Retinal pigment epithelial cell (primary cell): ENCODE measurements at regions not wholly inside any gene's neighbourhood (a gene's known extent, or its start where the extent isn't known, plus 50 kb on each side); places are given as distances from the start of the nearest gene placed in this dataset.

Experiments
- DNase-seq: peaks from one replicate; pipeline ENCODE4 v3.0.0-alpha.2; 2010; ENCODE audit warnings: low read depth
- H3K4me3 ChIP-seq: 2 replicates; pipeline ENCODE4 v1.5.1; 2011; ENCODE audit warnings: mild to moderate bottlenecking, low read length, control low read depth, moderate library complexity
- CTCF ChIP-seq: conservative IDR thresholded peaks from 2 replicates; pipeline ENCODE4 v1.5.1; 2011; ENCODE audit warnings: low read depth, low read length, control low read depth, inconsistent platforms

GRCh38 chr14:61891810-61892209, 129.6 kb downstream of the SNAPC1 start:
- TF ChIP-seq CTCF: no peak
- DNase-seq: no peak
- no peak overlapping the region for H3K4me3 ChIP-seq

- DNase-seq: no peak
- TF ChIP-seq CTCF: no peak
- no peak overlapping the region for H3K4me3 ChIP-seq
Measured at GRCh38 chr14:61893371-61893940, 131.2 kb downstream of the SNAPC1 start.

- no peak overlapping the region for H3K4me3 ChIP-seq
- peak; percentile 17 for DNase-seq
- peak; percentile 81 for TF ChIP-seq CTCF
Measured at GRCh38 chr14:61894452-61895077, 132.3 kb downstream of the SNAPC1 start.

- H3K4me3 ChIP-seq: no peak overlapping the region
- no peak for TF ChIP-seq CTCF
- no peak for DNase-seq
Measured at GRCh38 chr14:61897300-61897699, 135.1 kb downstream of the SNAPC1 start.

- no peak overlapping the region for H3K4me3 ChIP-seq
- DNase-seq: no peak
- no peak for TF ChIP-seq CTCF
Measured at GRCh38 chr14:61898568-61898967, 136.3 kb downstream of the SNAPC1 start.

- TF ChIP-seq CTCF: no peak
- H3K4me3 ChIP-seq: no peak overlapping the region
- DNase-seq: no peak
Measured at GRCh38 chr14:61899497-61899896, 137.3 kb downstream of the SNAPC1 start.

GRCh38 chr14:61904946-61905345, 142.7 kb downstream of the SNAPC1 start:
- H3K4me3 ChIP-seq: no peak overlapping the region
- DNase-seq: no peak
- no peak for TF ChIP-seq CTCF
